ENCODE measurements at regions not wholly inside any gene's neighbourhood (a gene's known extent, or its start where the extent isn't known, plus 50 kb on each side); places are given as distances from the start of the nearest gene placed in this dataset.
"Not testable (repeated sequence)": the region's sequence is repeated elsewhere in the genome, so short reads cannot be mapped to it uniquely, and the experiment has no call there.

DNA sequence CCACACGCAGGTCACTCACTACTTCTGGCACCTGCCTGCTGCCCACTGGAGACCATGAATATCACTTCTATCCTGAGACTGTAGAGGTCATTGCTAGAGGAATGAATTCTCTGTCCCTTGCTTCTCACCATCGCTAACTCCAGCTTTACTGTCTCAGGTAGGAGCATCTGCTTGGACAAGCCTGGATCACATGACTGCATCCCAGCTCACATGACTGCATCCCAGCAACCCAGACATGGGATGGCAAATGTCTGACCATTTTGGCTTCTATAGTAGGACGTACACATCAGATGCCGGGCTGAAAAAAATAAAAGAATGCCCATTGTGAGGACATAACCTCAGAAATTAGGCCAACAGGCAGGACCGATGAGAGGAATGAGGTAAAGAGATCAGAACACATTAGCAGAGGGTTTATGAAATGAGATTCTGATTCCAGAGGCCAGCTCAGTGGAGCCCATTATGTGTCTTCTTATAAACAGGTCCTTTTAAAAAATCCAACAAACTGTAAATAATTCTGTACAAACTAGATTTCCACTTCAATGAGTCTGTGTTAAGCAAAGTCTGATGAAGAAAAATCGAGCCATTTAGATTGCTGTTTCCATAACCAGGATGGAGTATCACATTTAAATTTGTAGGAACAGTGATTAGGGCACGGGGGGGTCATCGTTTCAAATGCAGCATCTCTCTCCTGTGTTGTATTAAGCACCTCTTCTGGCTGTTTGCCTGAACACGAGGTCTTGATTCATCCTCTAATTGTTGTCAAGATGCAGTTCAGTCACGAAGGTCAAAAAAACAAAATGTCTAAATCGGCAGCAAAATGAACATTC lies 126.7 kb downstream of the MTHFS start:
- Mint-ChIP-seq H3K36me3 (no peaks in the 10 kb centered on the region), H3K27me3 (peaks cover 10% of the 10 kb centered on the region), H3K4me1 (no peaks in the 10 kb centered on the region), H3K27ac (no peak overlapping the region), H3K4me3 (no peak overlapping the region), H3K9me3 (peaks cover 3% of the 10 kb centered on the region)
- no peak for DNase-seq

GRCh38 chr15:79773128-79773527 lies 123.7 kb downstream of the MTHFS start:
- Mint-ChIP-seq H3K4me1 (no peaks in the 10 kb centered on the region), H3K9me3 (no peaks in the 10 kb centered on the region), H3K27me3 (no peaks in the 10 kb centered on the region), H3K36me3 (no peaks in the 10 kb centered on the region), H3K27ac (no peak overlapping the region), H3K4me3 (no peak overlapping the region)
- DNase-seq: no peak

GRCh38 chr15:79775821-79776220 lies 121.0 kb downstream of the MTHFS start:
- no peaks in the 10 kb centered on the region for H3K36me3 Mint-ChIP-seq
- DNase-seq: no peak
- H3K9me3 Mint-ChIP-seq: no peaks in the 10 kb centered on the region
- H3K4me3 Mint-ChIP-seq: no peak overlapping the region
- H3K4me1 Mint-ChIP-seq: no peaks in the 10 kb centered on the region
- H3K27me3 Mint-ChIP-seq: no peaks in the 10 kb centered on the region
- no peak overlapping the region for H3K27ac Mint-ChIP-seq

GRCh38 chr15:79777916-79778315 lies 118.9 kb downstream of the MTHFS start:
- H3K9me3 Mint-ChIP-seq: peaks cover 12% of the 10 kb centered on the region
- H3K4me1 Mint-ChIP-seq: no peaks in the 10 kb centered on the region
- no peak overlapping the region for H3K27ac Mint-ChIP-seq
- no peak overlapping the region for H3K4me3 Mint-ChIP-seq
- no peak for DNase-seq
- H3K36me3 Mint-ChIP-seq: peaks cover 2% of the 10 kb centered on the region
- H3K27me3 Mint-ChIP-seq: peaks cover 10% of the 10 kb centered on the region

DNA sequence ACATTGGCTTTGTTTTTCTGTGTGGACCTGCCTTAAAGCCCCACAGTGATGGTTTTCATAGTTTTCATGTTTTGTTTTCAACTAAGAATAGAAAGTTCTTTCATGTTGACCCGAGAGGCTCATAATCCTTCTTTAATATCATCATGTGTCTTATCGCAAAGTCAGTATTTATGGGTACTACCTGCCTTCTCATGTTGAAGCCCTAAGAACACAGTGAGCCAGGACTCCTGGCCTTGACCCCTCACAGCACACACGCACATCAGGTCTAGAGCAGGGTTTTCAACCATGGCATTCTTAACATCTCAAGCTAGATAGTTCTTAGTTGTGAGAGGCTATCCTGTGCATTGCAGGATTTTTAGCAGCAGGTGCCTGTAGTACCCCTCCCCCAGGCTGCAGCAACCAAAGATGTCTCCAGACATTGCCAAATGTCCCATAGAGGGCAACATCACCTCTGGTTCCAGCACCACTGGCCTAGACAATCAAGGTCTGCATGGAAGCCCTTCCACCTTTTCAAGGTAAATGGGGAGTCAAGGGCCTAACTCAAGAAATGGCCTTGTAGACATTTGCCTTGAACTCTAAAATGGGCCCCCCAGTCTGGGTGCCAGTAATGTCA lies 118.3 kb downstream of the MTHFS start:
- no peak for DNase-seq
- Mint-ChIP-seq H3K9me3 (peaks cover 15% of the 10 kb centered on the region), H3K27me3 (peaks cover 10% of the 10 kb centered on the region), H3K27ac (no peak overlapping the region), H3K36me3 (peaks cover 2% of the 10 kb centered on the region), H3K4me3 (no peak overlapping the region), H3K4me1 (no peaks in the 10 kb centered on the region)

GRCh38 chr15:79779746-79780145 lies 117.1 kb downstream of the MTHFS start:
- Mint-ChIP-seq H3K4me1 (no peaks in the 10 kb centered on the region), H3K36me3 (peaks cover 2% of the 10 kb centered on the region), H3K9me3 (peaks cover 19% of the 10 kb centered on the region), H3K4me3 (no peak overlapping the region), H3K27me3 (peaks cover 18% of the 10 kb centered on the region), H3K27ac (no peak overlapping the region)
- DNase-seq: peak; percentile 35

GRCh38 chr15:79782307-79782706 lies 114.5 kb downstream of the MTHFS start:
- Mint-ChIP-seq H3K27me3 (peaks cover 18% of the 10 kb centered on the region), H3K9me3 (peaks cover 24% of the 10 kb centered on the region)
- not testable (repeated sequence) for DNase-seq, H3K4me1 Mint-ChIP-seq, H3K27ac Mint-ChIP-seq, H3K36me3 Mint-ChIP-seq, H3K4me3 Mint-ChIP-seq
